ENCODE measurements at regions not wholly inside any gene's neighbourhood (a gene's known extent, or its start where the extent isn't known, plus 50 kb on each side); places are given as distances from the start of the nearest gene placed in this dataset.
"Not testable (repeated sequence)": the region's sequence is repeated elsewhere in the genome, so short reads cannot be mapped to it uniquely, and the experiment has no call there.

DNA sequence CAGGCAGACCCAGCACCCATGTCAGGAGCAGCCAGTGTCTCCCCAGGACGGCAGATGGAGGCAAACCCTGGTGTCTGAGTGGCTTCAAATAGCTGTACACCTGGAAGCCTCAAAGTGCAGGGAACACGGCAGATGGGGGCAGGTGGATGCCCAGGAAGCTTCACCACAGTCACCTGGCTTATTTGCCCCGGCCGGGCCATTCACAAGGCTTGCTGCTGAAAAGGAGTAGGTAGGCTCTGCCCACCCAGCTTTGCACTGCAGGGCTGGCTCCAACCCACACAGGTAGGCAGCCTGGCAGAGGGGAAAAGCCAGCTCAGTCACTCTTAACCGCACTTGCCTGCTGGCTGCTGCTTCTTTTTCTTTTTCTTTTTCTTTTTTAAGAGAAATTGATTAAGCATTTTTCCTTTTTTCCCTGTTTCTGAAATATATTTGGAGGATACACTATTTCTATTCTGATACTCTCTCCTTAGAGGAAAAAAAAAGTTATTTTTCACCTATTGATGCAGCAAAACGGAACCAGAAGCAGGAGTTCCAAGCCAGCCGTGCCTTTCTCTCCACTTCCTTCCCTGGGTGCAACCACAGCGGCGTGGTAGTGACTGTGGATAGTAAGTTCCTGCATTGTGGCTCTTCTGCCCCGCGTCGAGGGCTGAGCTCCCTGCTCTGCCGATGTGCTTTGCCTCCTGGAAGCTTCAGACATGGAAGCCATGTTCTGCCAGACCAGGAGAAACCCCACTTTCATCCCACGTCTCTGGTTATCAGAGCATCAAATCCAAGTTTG lies 118.3 kb downstream of the KLF6 start:
- DNase-seq (ENCODE audit: extremely low read depth in 1 of 11, low read depth in 9 of 11, low spot score in 4 of 11), result no peak

GRCh38 chr10:3665316-3665908 lies 119.6 kb downstream of the KLF6 start:
- DNase-seq (ENCODE audit: extremely low read depth in 1 of 11, low read depth in 9 of 11, low spot score in 4 of 11), result no peak

DNA sequence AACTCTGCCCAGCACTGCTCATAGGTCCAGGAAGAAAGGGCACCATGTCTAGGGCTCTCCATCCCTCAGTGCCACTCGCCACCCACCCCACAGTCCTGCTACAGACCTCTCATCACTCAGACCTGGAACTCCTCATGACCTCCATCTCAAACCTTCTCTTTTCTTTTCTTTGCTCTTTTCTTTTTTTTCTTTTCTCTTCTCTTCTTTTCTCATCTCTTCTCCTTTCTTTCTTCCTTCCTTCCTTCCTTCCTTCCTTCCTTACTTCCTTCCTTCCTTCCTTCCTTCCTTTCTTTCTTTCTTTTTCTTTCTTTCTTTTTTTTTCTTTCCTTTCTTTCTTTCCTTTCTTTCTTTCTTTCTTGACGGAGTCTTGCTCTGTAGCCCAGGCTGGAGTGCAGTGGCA lies 122.2 kb downstream of the KLF6 start:
- DNase-seq (ENCODE audit: extremely low read depth in 1 of 11, low read depth in 9 of 11, low spot score in 4 of 11), result no peak

GRCh38 chr10:3661271-3661670 lies 123.7 kb downstream of the KLF6 start:
- no peak for DNase-seq (ENCODE audit: extremely low read depth in 1 of 11, low read depth in 9 of 11, low spot score in 4 of 11)

GRCh38 chr10:3660753-3661152 lies 124.3 kb downstream of the KLF6 start:
- DNase-seq (ENCODE audit: extremely low read depth in 1 of 11, low read depth in 9 of 11, low spot score in 4 of 11), result no peak

DNA sequence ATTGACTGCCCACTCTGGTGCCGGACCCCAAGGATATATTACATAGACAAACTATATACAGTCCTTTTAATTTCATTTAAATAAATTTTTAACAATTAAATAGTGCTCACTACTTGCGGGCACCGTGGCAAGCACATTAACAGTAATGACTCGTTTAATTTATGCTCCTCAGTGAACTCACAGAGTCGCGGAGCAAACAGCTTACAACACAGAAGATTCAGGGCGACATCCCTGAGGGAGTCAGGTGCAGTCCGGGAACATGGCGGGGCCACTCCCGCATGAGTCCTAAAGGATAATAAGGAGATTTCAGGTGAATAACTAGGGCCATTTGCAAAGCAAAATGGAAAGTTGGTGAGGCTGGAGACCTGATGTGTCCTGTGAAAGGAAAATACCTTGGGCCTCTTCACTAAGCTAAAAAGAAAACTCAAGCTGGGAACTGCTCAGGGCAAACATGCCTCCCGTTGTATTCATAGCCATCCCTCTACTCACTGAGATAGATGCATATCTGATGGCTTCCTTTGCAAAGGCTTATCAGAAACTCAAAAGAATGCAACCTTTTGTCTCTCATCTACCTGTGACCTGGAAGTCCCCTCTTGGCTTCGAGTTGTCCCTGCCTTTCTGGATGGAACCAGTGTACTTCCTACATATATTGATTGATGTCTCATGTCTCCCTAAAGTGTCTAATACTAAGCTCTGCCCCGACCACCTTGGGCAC lies 125.6 kb downstream of the KLF6 start:
- DNase-seq (ENCODE audit: extremely low read depth in 1 of 11, low read depth in 9 of 11, low spot score in 4 of 11), result no peak

DNA sequence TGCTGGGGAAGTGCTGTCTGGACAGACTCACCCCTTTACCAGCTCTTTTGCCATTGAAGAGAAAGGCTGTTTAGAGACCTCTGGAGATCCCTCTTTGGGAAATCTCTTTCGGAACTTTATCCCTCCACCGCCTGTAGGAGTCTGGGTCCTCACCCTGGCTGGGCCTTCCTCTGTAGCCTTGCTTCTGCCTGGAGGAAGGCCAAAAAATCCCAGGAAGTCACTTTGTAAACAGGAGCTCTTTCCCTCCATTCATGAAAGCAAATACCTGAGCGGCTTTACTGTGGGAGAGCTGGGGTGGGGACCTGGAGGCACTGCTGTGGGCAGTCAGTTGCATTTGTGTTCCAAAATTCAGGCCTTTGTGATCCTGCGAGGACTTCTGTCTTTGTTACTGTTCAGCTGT lies 126.2 kb downstream of the KLF6 start:
- no peak for DNase-seq (ENCODE audit: extremely low read depth in 1 of 11, low read depth in 9 of 11, low spot score in 4 of 11)

GRCh38 chr10:3656214-3656613 lies 128.8 kb downstream of the KLF6 start:
- DNase-seq (ENCODE audit: extremely low read depth in 1 of 11, low read depth in 9 of 11, low spot score in 4 of 11), result no peak

DNA sequence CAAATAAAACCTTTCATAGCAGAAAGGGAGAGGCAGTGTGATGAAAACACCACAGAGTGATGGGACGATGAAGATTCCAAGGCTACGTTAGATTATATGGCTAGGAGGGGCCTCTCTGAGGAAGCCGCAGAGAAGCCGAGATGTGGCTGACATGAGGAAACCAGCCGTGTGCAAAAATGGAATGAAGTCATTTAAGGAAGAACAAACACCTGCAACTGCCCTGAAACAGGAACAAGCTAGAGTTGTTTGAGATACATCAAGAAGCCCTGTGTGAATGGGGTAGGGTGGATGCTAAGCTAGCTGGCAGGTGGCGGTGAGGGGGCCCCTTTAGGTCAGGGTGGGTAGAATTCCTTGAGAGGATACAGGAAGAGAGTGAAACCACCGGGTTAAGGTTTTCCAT lies 129.5 kb downstream of the KLF6 start:
- no peak for DNase-seq (ENCODE audit: extremely low read depth in 1 of 11, low read depth in 9 of 11, low spot score in 4 of 11)

- no peak for DNase-seq (ENCODE audit: extremely low read depth in 1 of 11, low read depth in 9 of 11, low spot score in 4 of 11)
Observed at GRCh38 chr10:3654980-3655379, 130.0 kb downstream of the KLF6 start.

DNA sequence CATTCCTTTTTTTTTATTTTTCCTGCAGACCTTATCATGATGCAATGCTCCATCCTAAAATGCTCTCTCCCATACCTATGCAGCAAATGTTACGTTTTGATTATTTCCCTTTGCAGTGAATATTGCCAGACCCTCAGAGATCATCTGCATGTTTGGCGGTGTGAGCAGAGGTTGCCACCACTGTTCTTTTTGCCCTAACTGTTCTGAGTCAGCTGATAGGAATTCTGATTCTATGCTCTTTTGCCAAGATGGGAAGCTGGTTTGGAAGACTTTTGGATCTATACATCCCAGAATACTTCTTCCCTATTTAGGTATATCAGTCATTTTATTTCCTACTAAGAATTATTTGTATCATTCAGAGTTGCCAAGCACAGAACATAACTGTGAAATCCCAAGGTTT lies 130.5 kb downstream of the KLF6 start:
- DNase-seq (ENCODE audit: extremely low read depth in 1 of 11, low read depth in 9 of 11, low spot score in 4 of 11), result no peak

DNA sequence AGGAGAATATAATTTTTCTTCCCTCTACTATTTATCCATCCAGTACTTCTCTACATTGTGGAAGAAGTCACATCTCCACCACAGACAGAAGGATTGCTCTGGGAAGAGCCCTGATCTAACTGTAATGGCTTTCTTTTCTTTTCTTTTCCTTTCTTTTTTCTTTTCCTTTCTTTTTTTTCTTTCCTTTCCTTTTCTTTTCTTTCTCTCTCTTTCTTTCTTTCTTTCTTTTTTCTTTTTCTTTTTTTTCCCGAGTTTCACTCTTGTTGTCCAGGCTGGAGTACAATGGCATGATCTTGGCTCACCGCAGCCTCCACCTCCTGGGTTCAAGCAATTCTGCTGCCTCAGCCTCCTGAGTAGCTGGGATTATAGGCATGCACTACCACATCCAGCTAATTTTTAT lies 131.7 kb downstream of the KLF6 start:
- DNase-seq (ENCODE audit: extremely low read depth in 1 of 11, low read depth in 9 of 11, low spot score in 4 of 11), result not testable (repeated sequence)

GRCh38 chr10:3652886-3653285 lies 132.1 kb downstream of the KLF6 start:
- DNase-seq (ENCODE audit: extremely low read depth in 1 of 11, low read depth in 9 of 11, low spot score in 4 of 11), result no peak

- DNase-seq (ENCODE audit: extremely low read depth in 1 of 11, low read depth in 9 of 11, low spot score in 4 of 11), result no peak
Observed at GRCh38 chr10:3651969-3652653, 132.9 kb downstream of the KLF6 start.

GRCh38 chr10:3648576-3648975 lies 136.4 kb downstream of the KLF6 start:
- DNase-seq (ENCODE audit: extremely low read depth in 1 of 11, low read depth in 9 of 11, low spot score in 4 of 11), result no peak

GRCh38 chr10:3648170-3648569 lies 136.8 kb downstream of the KLF6 start:
- no peak for DNase-seq (ENCODE audit: extremely low read depth in 1 of 11, low read depth in 9 of 11, low spot score in 4 of 11)

DNA sequence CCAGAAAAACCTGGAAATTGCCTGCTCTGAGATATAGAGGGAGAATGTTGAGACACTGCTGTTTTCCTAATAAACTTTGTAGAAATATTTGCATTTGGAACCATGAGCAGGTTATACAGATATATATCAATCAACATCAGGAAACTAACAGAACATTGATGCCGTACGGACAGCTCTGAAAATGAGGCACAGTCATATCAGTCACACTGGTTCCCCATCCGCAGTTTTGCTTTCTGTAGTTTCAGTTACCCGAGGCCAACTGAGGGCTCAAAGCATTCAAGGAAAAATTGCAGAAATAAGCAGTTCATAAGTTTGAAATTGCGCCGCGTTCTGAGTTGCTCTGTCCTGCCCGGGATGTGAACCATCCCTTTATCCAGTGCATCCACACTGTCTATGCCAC lies 137.9 kb downstream of the KLF6 start:
- DNase-seq (ENCODE audit: extremely low read depth in 1 of 11, low read depth in 9 of 11, low spot score in 4 of 11), result no peak

GRCh38 chr10:3645406-3645805 lies 139.6 kb downstream of the KLF6 start:
- no peak for DNase-seq (ENCODE audit: extremely low read depth in 1 of 11, low read depth in 9 of 11, low spot score in 4 of 11)

- no peak for DNase-seq (ENCODE audit: extremely low read depth in 1 of 11, low read depth in 9 of 11, low spot score in 4 of 11)
Observed at GRCh38 chr10:3640816-3641215, 144.2 kb downstream of the KLF6 start.

- no peak for DNase-seq (ENCODE audit: extremely low read depth in 1 of 11, low read depth in 9 of 11, low spot score in 4 of 11)
Observed at GRCh38 chr10:3639546-3639945, 145.5 kb downstream of the KLF6 start.

Data from renal cortex interstitium (tissue), 11 donors.